GM04503 (cell line): ENCODE measurements at regions not wholly inside any gene's neighbourhood (a gene's known extent, or its start where the extent isn't known, plus 50 kb on each side); places are given as distances from the start of the nearest gene placed in this dataset.
"Not testable (repeated sequence)": the region's sequence is repeated elsewhere in the genome, so short reads cannot be mapped to it uniquely, and the experiment has no call there.

ENCODE experiments used
- DNase-seq: peaks from one replicate; pipeline ENCODE4 v3.0.0-alpha.2; 2012; ENCODE audit warnings: low read depth

DNA sequence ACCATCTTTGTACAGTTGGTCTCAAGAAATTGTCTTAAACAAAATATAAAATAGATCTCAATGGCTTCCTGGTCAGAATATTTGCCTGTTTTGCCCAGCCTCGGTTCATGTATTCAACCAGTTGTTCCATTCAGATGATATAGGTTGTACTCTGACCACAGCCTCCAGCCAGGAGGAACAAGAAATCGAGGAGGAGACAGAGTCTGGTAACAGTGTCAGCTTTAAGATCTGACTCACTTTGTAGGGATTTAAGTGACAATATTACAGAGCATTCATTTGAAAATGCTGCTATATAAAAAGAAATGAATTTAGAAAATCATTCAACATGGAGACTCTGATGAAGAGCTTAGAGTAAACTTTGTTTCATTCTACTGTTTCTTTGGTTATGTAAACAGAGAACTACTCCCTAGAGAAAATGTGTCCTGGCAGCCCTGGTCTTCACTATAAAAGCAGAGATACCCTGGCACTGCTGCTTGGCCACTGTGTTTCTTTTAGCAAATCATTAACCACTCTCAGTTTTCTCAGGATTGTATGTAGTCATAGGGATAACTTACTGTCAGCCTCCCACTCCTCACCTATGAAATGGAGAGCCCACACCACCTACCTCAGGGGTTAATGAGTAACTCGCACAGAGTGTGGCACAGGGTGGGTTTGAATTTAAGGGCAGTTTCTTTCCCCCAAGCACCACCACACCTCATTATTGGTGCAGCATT lies 53.5 kb downstream of the PAGE2 start:
- no peak for DNase-seq

DNA sequence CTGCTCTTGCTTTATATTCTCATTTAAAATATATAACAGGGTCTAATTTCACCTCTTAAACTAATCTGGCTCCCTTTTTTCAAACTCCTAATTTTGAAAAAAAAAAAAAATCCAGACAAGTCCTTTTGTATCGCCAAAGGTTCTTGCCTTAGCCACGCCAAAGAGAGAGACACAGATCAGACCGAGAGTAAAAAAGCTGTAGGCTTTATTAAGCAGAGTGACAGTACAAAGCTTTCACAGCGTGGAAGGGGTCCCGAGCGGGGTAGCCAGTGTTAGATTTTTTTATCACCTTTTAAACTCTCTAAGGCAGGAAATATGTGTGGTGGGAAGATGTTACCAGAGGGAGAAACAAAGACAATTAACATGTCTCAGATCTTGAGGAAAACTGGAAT lies 54.1 kb downstream of the PAGE2 start:
- no peak for DNase-seq

DNA sequence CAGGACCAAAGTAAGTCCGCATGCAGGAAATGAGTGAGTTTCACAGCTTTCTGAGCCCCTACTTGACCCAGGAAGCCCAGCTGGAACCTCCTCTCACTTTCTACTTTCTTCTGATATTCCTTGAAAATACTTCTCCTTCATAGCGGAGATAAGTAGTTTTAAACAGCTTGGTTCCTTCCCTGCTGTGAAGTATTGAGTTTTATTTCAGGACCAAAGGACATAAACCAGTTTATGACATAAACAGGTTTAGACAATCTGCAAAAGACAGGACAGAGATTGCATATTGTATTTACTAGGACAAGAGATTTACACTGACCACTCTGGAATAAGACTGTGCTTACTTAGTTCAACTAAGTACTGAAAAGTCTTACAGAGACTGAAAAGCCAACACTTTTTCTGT lies 54.8 kb downstream of the PAGE2 start:
- DNase-seq: no peak

DNA sequence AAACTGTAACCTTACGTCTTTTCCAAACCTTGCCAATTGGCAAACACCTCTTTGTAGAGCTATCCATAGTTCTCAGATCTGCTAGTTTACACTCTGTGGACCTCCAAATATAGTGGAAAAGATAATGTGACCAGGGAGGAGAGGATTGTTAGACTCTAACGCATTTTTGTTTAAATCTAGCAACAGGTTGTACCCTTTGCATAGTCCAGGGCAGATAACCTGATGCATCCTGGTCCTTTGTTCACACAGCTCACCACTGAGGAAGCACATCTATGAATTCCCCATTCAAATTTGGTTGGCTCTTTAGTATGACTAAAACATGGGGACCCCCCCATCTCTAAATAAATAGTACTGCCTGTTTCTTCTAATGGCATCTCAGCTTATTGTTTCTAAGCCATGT lies 55.9 kb downstream of the PAGE2 start:
- no peak for DNase-seq

DNA sequence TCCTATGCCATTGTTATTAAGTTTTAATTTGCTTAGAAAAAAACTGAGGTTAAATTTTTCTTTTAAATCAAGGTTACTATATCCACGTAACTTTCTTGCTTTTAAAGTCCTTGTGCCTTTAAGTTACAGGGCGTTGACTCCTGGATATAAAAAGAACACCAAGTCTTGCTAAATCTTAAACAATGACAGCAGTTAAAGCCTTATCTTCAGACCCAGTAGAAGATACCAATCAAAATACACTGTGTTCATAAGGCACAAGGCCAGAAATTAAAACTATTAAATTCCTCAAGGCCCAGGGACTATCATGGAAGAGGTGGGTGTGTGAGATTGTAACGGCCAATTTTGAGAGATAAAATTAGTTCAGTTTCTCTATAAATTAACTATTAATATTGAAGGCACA lies 60.4 kb downstream of the PAGE2 start:
- no peak for DNase-seq

DNA sequence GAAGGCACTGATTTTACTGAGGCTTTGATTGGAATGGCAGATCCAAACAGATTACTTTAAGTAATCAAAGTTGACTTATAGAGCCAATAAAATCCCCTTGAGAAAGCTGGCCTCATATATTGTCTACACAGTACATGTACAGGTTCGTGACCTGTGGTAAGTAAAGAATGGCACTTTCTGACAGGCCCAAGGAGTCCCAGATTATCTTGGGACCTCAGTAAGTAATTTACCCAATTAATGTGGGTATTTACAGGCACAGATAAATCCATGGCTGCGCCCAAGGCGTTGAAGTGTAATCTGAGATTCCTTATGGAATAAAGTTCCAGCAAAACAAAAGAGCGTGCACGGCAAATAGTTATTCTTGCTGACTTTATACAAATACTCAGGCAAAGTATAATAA lies 62.4 kb downstream of the PAGE2 start:
- no peak for DNase-seq

DNA sequence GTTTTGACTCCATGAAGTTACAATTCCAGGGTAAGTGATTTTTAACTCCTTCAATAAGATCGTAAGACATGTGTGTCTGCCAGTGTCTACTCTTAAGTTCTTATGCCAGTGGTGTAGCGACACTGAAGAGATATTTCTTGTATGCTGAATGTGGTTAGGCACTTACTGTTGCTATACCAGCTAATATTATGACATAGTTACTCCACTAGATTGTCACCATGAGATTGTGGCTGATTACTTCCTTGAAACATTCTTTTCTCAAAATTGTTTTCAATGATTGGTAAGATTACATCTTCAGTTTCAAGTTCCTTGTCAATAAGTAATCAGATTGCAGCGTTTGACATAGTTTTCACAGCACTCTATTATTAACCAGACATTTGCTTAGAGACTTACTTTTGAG lies 60.6 kb upstream of the PAGE5 start:
- DNase-seq: no peak

DNA sequence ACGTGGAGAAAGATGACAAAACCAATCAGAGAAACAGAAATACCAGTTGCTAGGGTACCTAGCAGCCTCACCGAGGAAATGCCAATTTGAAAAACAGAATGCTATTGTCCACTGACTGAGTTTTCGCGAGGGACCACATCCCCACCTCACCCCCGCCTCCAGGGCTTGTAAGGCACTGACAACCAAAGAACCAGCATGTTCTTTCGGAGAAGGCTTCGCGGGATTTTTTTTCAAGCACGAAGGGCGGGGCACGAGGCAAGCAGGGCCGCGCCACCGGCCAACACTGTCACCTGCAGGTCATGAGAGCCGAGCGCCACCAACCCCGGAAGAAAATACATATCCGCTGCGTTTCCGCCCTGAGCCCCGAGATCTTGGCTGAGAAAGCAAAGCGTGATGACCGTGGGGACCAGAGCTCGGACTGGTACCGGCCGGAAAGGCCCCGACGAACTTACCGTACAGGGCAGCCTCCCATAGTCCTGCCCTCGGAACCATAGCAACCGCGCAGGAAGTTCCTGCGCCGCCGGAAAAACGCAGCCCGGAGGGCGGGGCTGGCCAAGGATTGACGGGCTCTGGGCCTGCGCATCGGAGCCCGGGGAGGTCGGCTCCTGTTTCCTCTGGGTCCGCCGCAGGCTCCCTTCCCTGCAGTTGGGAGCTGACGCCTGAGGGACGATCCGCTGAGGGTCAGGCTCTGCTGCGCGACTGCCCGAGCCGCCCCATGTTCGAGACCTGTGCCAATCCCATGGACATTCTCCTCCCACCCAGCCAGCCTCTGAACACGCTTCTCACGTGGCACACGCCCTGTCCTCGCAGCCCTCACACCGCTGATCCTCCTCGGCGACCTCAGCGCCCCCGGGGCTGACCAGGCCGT lies 59.2 kb upstream of the PAGE5 start:
- peak; percentile 61 for DNase-seq

DNA sequence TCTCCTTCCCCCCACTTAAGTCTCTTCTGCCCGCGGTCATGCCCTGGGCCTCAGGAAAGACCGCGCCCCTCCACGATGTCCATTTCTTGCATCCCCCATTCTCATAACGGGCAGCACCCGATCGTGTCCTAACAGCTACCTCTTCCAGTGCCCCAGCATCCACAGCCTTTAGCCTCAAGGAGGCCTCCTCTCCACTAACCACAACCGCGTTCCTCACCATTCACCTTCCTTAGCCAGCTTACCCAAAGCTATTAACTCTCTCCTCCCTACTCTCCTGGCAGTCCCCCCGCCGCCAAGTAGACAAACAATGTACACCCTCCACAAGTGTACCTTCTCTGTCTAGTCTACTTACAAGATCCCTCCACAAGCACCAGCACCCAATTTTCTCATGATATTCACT lies 58.6 kb upstream of the PAGE5 start:
- DNase-seq: no peak

DNA sequence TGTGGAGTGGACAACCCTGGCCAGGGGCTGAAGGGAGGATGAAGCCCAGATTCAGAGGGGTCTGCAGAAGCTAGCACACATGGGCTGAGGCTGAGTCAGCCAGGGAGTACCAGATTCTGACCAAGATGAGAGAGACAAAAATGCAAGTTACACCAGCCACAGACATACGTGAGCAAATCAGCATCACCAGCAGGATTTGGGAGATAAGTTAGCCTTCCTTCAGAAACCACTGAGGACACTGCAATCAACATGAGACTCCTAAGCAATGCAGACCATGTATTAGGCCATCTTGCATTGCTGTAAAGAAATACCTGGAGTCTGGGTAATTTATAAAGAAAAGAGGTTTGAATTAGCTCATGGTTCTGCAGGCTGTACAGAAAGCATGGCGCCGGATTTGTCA lies 57.0 kb upstream of the PAGE5 start:
- DNase-seq: no peak

DNA sequence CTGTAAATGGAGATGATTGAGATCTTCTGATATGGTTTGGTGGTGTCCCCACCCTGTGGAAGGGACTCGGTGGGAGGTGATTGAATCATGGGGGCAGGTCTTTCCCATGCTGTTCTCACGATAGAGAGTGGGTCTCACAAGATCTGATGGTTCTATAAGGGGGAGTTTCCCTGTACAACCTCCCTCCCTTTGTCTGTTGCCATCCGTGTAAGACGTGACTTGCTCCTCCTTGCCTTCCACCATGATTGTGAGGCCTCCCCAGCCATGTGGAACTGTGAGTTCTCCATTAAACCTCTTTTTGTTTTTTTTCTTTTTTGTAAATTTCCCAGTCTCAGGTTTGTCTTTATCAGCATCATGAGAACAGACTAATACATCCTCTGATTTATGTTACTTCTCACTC lies 55.1 kb upstream of the PAGE5 start:
- DNase-seq: not testable (repeated sequence)

DNA sequence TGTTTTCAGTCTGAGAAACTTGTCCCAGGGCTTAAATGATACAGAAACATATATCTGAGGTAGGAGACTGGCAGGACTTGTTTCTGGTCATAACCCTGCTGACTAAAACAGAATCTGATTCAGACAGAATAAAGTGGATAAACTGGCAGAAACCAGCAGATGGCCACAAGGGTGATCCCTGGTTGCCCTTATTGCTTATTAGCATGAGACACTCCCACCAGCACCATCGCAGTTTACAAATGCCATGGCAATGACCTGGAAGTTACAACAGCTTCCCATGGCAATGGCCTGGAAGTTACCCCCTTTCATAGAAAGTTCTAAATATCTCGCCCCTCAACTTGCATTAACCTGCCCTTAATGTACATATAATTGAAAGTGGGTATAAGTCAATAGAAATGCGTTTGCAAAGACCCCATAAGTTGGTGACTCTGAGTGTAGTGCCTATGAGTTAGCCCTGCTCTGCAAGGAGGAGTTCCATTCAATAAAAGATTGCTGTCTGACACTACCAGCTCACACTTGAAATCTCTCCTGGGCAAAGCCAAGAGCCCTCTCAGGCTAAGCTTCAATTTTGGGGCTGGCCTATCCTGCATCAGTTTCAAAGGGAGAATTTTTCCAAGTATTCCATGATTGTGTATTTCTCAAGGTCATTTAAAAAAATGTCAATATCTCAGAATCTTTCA lies 52.9 kb upstream of the PAGE5 start:
- DNase-seq: no peak

DNA sequence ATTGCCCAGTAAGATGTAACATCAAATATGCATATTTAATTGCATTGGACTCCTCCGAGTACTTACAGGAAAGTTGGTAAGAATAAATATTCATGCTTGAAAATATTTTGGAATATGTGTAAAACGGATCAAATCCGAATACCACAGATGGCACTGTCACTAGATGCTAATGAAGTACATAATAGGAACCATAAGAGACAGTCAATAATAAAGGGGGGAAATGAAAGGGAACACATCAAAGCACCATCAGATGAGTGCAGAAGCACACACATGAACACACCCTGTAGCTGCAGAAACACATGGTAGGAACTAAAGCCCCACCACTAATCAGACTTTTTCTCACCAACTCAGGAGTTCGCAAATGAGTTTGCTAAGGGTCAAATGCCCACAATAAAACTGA lies 52.2 kb upstream of the PAGE5 start:
- no peak for DNase-seq

DNA sequence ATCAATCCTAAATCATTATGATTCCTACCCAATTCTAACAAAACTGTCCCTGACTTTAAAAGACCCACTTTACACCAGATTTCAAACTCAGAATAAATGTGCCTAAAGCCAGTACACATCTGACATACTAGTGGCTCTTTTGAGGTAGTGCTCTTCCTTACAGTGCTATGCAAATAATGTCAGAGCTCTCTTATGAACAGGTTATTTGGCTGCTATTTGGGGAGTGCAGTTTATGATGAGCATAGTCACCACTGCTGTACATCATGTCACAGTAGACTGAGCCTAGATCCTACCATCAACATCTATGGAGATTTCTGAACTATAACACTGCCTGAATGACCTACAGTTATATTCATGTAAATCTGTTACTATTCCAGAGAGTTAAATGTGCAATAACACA lies 50.4 kb upstream of the PAGE5 start:
- no peak for DNase-seq
